SH-SY5Y (cell line): ENCODE measurements at regions not wholly inside any gene's neighbourhood (a gene's known extent, or its start where the extent isn't known, plus 50 kb on each side); places are given as distances from the start of the nearest gene placed in this dataset.

Experiments used
- GATA2 ChIP-seq: IDR thresholded peaks from 2 replicates; pipeline ENCODE4 v1.6.1; 2011; ENCODE audit warnings: mild to moderate bottlenecking, low read depth, low read length
- GATA3 ChIP-seq: IDR thresholded peaks from 2 replicates; pipeline ENCODE4 v1.6.1; 2011; ENCODE audit warnings: low read depth, mild to moderate bottlenecking, low read length, moderate library complexity

- TF ChIP-seq GATA2 (no peak), GATA3 (no peak)
Observed at GRCh38 chr2:76512201-76512820, 801.6 kb upstream of the GCFC2 start.
